ENCODE measurements at regions not wholly inside any gene's neighbourhood (a gene's known extent, or its start where the extent isn't known, plus 50 kb on each side); places are given as distances from the start of the nearest gene placed in this dataset.
"Not testable (repeated sequence)": the region's sequence is repeated elsewhere in the genome, so short reads cannot be mapped to it uniquely, and the experiment has no call there.

DNA sequence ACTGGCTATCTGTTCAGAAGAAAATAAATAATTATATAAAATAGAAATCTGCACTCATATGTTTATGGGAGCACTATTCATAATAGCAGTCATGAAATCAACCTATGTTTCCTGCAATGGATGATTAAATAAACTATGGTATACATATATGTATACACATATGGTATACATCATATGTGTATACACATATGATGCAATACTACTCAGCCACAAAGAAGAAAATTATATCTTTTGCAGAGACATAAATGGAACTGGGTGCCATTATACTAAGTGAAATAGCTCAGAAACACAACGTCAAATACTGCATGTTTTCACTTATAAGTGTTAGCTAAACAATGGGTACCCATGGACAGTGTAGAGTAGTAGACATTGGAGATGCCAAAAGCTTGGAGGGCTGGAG is 381.2 kb upstream of the LRFN5 start:
- no peak for TF ChIP-seq JUND (IDR thresholded peaks at IDR 0.05; ENCODE audit: low read depth)
- in situ Hi-C loops (cut with HindIII; ENCODE audit: low pct_unique_long_range_greater_than_20kb, low sequenced_read_pairs), result no loop called here
- no peak for DNase-seq (ENCODE audit: low read depth in 1 of 2, low spot score in 1 of 2)

DNA sequence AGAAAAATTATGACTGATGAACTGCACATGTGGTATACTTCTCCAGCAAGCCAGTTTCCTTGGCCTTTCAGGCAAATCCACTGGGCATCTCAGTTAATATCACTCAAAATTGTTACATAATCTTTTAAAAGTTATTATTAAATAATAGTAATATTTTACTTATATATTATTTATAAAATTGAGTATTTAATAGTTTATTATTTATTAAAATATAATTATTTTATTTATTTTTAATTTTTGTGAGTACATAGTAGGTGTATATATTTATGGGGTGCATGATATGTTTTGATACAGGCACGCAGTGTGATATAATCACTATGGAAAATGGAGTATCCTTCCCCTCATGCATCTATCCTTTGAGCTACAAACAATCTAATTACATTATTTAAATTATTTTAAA is 384.1 kb upstream of the LRFN5 start:
- in situ Hi-C loops (cut with HindIII; ENCODE audit: low pct_unique_long_range_greater_than_20kb, low sequenced_read_pairs), result no loop called here
- no peak for TF ChIP-seq JUND (IDR thresholded peaks at IDR 0.05; ENCODE audit: low read depth)
- no peak for DNase-seq (ENCODE audit: low read depth in 1 of 2, low spot score in 1 of 2)

DNA sequence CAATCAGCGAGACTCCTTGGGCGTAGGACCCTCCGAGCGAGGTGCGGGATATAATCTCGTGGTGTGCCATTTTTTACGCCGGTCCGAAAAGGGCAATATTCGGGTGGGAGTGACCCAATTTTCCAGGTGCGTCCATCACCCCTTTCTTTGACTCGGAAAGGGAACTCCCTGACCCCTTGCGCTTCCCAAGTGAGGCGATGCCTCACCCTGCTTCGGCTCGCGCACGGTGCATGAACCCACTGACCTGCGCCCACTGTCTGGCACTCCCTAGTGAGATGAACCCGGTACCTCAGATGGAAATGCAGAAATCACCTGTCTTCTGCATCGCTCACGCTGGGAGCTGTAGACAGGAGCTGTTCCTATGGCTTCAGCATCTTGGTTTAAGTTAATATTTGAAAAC is 391.7 kb upstream of the LRFN5 start:
- DNase-seq (ENCODE audit: low read depth in 1 of 2, low spot score in 1 of 2); in situ Hi-C loops (cut with HindIII; ENCODE audit: low pct_unique_long_range_greater_than_20kb, low sequenced_read_pairs): not testable (repeated sequence)

DNA sequence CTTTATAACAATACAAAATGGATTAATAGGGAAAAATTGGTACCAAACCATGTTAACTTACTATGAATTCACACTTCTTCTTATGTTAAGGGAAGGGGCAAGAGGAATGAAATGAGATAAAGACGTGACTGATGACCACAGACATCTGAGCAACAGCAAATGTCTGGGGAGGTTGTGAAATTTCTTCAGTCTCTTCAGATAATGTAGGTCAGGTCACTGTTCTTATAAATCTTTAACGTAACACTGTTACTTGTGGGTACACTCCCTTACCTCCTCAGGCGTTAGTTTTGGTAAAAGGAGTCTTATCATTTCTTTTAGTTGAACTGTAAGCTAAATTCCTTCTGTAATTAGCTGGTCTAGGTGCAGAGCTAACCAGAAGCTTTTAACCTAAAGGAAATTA is 405.0 kb upstream of the LRFN5 start:
- TF ChIP-seq JUND (IDR thresholded peaks at IDR 0.05; ENCODE audit: low read depth), result no peak
- in situ Hi-C loops (cut with HindIII; ENCODE audit: low pct_unique_long_range_greater_than_20kb, low sequenced_read_pairs), result no loop called here
- DNase-seq (ENCODE audit: low read depth in 1 of 2, low spot score in 1 of 2), result no peak

DNA sequence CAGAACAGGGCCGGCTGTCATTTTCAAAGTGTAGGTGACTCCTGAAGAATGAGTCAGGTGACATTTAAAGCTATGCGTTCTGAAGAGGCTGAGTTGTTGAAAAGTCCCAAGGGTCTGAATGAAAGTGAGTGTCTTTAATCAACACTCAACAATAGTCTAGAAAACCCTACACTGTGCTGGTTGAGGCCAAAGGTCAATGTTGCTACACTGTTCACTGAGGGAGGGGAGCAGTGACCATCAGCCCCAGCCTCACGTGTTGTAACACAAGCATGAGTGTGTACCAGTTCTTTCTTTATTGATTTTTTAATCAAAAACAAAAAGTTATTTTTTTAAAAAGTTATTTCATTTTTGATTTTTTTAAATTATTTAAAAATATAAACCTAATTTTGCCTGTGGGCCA is 418.8 kb upstream of the LRFN5 start:
- in situ Hi-C loops (cut with HindIII; ENCODE audit: low pct_unique_long_range_greater_than_20kb, low sequenced_read_pairs), result no loop called here
- DNase-seq (ENCODE audit: low read depth in 1 of 2, low spot score in 1 of 2), result no peak
- TF ChIP-seq JUND (IDR thresholded peaks at IDR 0.05; ENCODE audit: low read depth), result no peak

DNA sequence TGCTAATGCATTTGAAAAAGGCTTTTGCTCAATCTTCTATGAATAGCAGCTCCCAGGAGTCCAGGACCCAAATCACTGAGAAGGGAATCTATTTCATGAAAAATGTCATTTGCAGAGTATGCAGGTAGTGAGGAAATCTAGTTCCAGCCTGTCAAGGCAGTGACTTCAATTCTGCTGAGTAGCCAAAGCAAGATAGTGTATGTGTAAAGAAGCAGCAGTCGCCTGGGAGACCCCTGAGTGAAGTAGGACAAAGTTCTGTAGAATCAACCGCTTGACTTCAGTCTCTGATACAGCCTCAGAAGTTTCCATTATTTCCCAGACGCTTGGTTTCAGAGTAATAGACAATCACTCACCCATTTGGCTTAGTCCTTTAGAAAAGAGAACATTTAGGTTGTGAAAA is 435.6 kb upstream of the LRFN5 start:
- DNase-seq (ENCODE audit: low read depth in 1 of 2, low spot score in 1 of 2), result no peak
- no peak for TF ChIP-seq JUND (IDR thresholded peaks at IDR 0.05; ENCODE audit: low read depth)
- in situ Hi-C loops (cut with HindIII; ENCODE audit: low pct_unique_long_range_greater_than_20kb, low sequenced_read_pairs), result no loop called here

DNA sequence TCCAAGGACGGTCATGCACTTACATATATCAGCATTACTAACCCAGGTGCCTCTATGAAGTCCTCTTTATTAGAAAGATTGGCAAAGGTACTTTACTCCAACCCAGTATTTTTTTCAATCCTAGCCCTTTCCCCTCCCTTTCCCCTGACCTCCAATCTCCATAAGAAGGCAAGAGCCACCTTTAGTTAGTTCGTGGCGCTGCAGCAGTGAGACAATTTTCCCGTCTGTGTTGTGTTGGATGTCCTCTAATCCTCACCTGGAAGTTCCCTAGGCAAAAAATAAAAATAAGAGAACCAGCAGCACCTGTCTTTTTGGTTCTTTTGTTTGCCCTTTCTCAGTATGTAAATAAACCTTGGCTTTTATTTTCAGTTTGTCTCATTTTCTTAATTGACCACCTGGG is 439.6 kb upstream of the LRFN5 start:
- DNase-seq (ENCODE audit: low read depth in 1 of 2, low spot score in 1 of 2), result peak; percentile 15 to 76
- in situ Hi-C loops (cut with HindIII; ENCODE audit: low pct_unique_long_range_greater_than_20kb, low sequenced_read_pairs), result no loop called here
- TF ChIP-seq JUND (IDR thresholded peaks at IDR 0.05; ENCODE audit: low read depth), result no peak

DNA sequence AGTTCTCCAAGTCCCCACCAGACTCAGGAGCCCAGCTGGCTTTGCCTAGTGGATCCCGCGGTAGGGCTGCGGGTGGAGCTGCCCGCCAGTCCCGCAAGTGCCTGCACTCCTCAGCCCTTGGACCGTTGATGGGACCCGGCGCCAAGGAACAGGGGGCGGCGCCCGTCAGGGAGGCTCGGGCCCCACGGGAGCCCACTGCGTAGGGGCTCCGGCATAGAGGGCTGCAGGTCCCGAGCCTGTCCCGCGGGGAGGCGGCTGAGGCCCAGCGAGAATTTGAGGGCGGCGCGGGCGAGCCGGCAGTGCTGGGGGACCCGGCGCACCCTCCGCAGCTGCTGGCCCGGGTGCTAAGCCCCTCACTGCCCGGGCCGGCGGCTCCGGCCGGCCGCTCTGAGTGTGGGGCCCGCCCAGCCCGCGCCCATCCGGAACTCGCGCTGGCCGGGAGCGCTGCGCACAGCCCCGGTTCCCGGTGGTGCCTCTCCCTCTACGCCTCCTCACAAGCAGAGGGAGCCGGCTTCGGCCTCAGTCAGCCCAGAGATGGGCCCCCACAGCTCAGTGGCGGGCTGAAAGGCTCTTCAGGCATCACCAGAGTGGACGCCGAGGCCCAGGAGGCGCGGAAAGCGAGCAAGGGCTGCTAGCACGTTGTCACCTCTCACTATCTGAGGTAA is 452.4 kb upstream of the LRFN5 start:
- in situ Hi-C loops (cut with HindIII; ENCODE audit: low pct_unique_long_range_greater_than_20kb, low sequenced_read_pairs), result no loop called here
- TF ChIP-seq JUND (IDR thresholded peaks at IDR 0.05; ENCODE audit: low read depth), result no peak
- no peak for DNase-seq (ENCODE audit: low read depth in 1 of 2, low spot score in 1 of 2)

DNA sequence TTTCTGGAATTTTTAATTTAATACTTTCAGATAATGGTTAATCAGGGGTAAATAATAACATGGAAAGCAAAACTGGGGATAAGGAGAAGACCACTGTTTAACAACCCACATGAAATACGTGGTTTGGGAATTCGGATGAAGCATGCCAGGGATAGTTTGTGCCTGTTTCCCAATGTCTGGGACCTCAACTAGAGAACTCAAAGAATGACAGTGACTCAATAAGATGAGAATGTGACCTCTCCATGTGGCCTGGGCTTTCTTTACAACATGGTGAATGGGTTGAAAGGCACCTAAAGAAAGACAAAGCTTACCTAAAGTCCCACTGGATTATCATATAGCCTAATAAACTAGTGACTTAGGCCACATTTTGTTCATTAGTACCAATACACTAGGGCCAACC is 460.3 kb upstream of the LRFN5 start:
- in situ Hi-C loops (cut with HindIII; ENCODE audit: low pct_unique_long_range_greater_than_20kb, low sequenced_read_pairs), result no loop called here
- DNase-seq (ENCODE audit: low read depth in 1 of 2, low spot score in 1 of 2), result no peak
- TF ChIP-seq JUND (IDR thresholded peaks at IDR 0.05; ENCODE audit: low read depth), result no peak

DNA sequence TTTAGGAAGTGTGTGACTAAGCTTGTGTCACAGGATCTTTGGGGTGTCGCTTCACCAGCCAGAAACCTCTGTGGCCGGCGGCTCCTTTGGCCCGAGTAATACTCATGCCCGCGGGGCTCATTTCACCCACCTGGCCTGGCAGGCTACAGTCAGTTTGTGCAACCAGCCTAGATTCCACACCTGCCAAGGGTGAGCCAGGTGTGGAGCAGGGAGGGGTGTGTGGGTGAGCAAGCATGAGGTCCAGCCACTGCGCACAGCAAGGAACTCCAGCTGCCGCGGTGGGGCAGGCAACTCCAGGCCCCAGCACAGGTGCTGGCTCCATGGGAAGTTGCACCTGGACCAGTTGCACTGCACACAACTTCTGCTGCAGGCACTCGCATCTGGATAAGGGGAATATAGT is 462.3 kb upstream of the LRFN5 start:
- DNase-seq (ENCODE audit: low read depth in 1 of 2, low spot score in 1 of 2), result no peak
- TF ChIP-seq JUND (IDR thresholded peaks at IDR 0.05; ENCODE audit: low read depth), result no peak
- in situ Hi-C loops (cut with HindIII; ENCODE audit: low pct_unique_long_range_greater_than_20kb, low sequenced_read_pairs), result no loop called here

DNA sequence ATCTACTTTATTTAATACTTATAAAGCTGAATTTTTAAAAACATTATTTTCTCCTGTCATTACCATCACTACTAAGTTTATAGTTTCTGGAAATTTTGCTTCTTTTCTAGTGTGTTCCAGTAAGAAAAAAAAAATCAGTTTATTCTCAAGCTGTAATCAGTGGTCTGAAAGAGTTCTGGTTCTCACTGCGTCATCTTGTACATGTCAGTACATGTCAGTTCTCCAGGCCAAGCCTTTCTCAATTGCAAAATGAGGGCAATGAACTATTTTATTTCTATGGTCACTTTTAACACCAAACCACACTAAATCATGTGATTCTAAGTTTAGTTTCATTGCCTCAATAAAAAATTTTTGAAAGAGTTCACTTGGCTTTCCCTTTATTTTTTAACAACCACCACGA is 468.9 kb upstream of the LRFN5 start:
- TF ChIP-seq JUND (IDR thresholded peaks at IDR 0.05; ENCODE audit: low read depth), result no peak
- in situ Hi-C loops (cut with HindIII; ENCODE audit: low pct_unique_long_range_greater_than_20kb, low sequenced_read_pairs), result no loop called here
- no peak for DNase-seq (ENCODE audit: low read depth in 1 of 2, low spot score in 1 of 2)

DNA sequence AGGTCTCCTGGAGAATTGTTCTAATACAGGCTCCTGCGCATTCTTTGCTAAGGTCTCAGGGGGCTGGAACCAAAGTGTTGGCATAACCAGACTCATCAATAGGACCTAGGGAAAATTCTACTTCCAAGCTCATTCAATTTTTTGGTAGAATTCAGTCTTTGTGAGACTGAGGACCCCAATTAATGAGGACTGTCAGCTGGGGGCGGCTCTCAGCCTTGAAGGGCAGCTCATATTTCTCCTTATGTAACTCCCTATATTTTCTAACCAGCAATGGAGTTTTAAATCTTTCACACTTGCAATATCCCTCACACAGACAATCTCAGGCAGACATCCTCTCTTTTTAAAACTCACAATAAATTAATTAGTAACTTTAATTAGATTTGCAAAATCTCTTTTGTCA is 476.4 kb upstream of the LRFN5 start:
- no peak for DNase-seq (ENCODE audit: low read depth in 1 of 2, low spot score in 1 of 2)
- in situ Hi-C loops (cut with HindIII; ENCODE audit: low pct_unique_long_range_greater_than_20kb, low sequenced_read_pairs), result no loop called here
- TF ChIP-seq JUND (IDR thresholded peaks at IDR 0.05; ENCODE audit: low read depth), result no peak

DNA sequence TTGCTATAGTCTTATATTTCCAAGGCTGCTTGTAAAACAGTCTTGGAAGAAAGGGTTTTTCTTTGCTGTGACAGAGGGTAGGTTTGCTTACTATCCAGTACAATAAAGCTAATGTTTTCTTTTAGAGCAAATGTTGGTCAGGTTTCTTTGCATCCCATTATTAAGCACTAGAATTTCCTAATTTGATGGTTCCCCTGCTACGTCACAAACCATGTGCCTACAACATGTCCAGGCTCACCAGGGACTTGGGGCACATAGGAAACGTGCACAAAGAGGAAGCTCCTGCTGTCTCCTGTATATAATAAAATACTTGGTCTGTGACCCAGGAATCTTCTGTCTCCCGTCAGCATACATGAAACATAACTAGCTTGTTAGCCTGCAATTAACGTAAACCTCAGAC is 486.3 kb upstream of the LRFN5 start:
- no peak for DNase-seq (ENCODE audit: low read depth in 1 of 2, low spot score in 1 of 2)
- in situ Hi-C loops (cut with HindIII; ENCODE audit: low pct_unique_long_range_greater_than_20kb, low sequenced_read_pairs), result no loop called here
- no peak for TF ChIP-seq JUND (IDR thresholded peaks at IDR 0.05; ENCODE audit: low read depth)

DNA sequence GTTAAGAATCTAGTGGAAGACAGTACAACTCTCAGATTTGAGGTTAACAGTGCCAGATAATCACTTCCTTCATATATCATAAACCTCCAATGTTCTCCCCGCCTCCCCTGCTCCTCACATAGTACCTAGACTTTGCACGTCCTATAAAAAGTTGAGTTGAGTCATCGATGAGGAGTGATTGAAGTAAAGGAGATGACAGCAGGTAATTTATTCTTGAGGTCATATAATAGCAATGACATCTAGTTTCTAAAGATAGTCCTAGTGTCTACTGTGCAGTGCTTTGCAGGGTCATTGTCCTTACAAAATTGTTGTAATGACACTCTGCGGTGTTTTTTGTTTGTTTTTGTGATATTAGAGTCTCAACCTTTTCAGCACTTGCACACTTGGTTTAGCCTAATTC is 510.5 kb upstream of the LRFN5 start:
- no peak for TF ChIP-seq JUND (IDR thresholded peaks at IDR 0.05; ENCODE audit: low read depth)
- DNase-seq (ENCODE audit: low read depth in 1 of 2, low spot score in 1 of 2), result no peak
- in situ Hi-C loops (cut with HindIII; ENCODE audit: low pct_unique_long_range_greater_than_20kb, low sequenced_read_pairs), result no loop called here

All from T47D (cell line).